Naive B cell (primary cell): ENCODE measurements at regions not wholly inside any gene's neighbourhood (a gene's known extent, or its start where the extent isn't known, plus 50 kb on each side); places are given as distances from the start of the nearest gene placed in this dataset.
A peak's percentile ranks its signal among the peaks of the same experiment; 100 is the strongest.

Experiments used
- ATAC-seq, 2 donors: fragments of 150-1000 bp; cut with Tn5 transposase; 2 replicates each; pipeline ENCODE4 v1.10.0; 2021; ENCODE audit warnings: low read depth in 2 of 2, mild to moderate bottlenecking in 2 of 2, moderate library complexity in 2 of 2
- DNase-seq: peaks from one replicate; pipeline ENCODE4 v3.0.0; 2022
- H3K27ac Mint-ChIP-seq, 6 donors: one replicate each; pipeline ENCODE4 v1.8.0; 2020 to 2022; ENCODE audit warnings: mild to moderate bottlenecking in 6 of 6, mixed read lengths in 6 of 6, moderate library complexity in 5 of 6, inconsistent platforms in 2 of 6
- H3K27me3 Mint-ChIP-seq, 3 donors: one replicate each; pipeline ENCODE4 v1.8.0; 2021 to 2022; ENCODE audit warnings: mixed read lengths in 3 of 3, mild to moderate bottlenecking in 1 of 3
- H3K36me3 Mint-ChIP-seq, 2 donors: one replicate each; pipeline ENCODE4 v1.8.0; 2020 to 2022; ENCODE audit warnings: mixed read lengths in 2 of 2, inconsistent platforms in 1 of 2, mild to moderate bottlenecking in 1 of 2
- H3K4me1 Mint-ChIP-seq, 3 donors: one replicate each; pipeline ENCODE4 v1.8.0; 2020 to 2022; ENCODE audit warnings: mixed read lengths in 3 of 3, inconsistent platforms in 1 of 3, mild to moderate bottlenecking in 1 of 3, moderate library complexity in 1 of 3
- H3K4me3 Mint-ChIP-seq, 8 donors: one replicate each; pipeline ENCODE4 v1.8.0; 2020 to 2022; ENCODE audit warnings: mild to moderate bottlenecking in 8 of 8, mixed read lengths in 8 of 8, moderate library complexity in 8 of 8, inconsistent platforms in 2 of 8
- H3K9me3 Mint-ChIP-seq, 7 donors: one replicate each; pipeline ENCODE4 v1.8.0; 2020 to 2022; ENCODE audit warnings: mixed read lengths in 7 of 7, mild to moderate bottlenecking in 5 of 7, inconsistent platforms in 2 of 7, moderate library complexity in 1 of 7

DNA sequence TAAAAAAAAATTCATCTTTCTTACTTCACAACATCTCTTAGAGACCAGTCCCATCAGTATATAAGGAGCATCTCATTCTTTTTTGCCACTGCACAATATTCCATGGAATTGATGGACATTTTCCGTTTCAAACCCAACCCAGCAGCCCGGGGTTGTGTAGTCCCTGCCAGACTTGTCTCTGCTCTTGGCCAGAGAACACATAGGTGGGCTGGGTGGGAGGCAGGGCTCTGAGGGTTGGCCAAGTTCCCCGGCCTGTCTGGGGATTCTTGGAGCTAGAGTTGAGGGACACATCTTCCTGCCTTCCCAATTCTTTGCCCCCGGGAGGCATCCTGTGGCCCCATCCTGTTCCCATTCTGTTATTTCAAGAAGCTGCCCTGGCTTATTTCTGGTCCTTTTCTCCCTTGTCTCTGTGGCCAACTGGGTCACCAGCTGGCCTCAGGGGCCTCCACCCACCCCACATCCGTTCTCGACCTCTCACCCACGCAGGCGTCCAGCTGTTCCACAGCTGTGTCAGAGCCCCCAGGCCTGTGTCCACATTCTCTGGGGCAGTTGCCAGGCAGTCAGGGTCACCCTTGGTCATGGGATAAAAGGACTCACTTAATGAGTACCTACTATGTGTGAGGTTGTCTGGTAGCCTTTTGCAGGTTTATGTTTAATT, 52.0 kb upstream of the CCDC63 start:
- H3K27ac Mint-ChIP-seq: peak overlapping the region in 1 of 6 donors; percentile 32

DNA sequence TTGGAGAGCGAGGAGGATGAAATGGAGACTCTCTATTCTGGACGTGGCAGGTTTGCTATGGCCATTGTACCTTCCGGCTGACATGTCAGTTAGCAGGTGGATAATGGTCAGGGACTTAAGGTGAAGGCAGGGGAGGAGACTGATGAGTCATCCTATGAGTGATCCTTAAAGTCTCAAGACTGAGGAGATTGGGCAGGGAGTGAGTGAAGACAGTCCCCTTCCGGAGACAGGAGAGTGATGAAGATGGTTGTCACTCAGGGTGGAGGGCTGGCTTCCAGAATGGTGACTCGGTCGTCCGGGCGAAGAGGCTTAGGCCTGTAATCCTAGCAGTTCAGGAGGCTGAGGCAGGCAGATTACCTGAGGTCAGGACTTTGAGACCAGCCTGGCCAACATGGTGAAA, 49.8 kb upstream of the CCDC63 start:
- Mint-ChIP-seq H3K27me3 (peaks cover 0 to 12% (median 7%) of the 10 kb centered on the region in 3 donors), H3K4me1 (no peaks in the 10 kb centered on the region), H3K9me3 (peaks cover 5 to 26% (median 13%) of the 10 kb centered on the region in 7 donors), H3K36me3 (peaks cover 4 to 8% of the 10 kb centered on the region in 2 donors), H3K4me3 (no peak overlapping the region), H3K27ac (no peak overlapping the region)
- DNase-seq (no peak), ATAC-seq (no peak)

More for the DNA sequence above, 52.0 kb upstream of the CCDC63 start:
- Mint-ChIP-seq H3K36me3 (peaks cover 0 to 8% of the 10 kb centered on the region in 2 donors), H3K4me3 (no peak overlapping the region), H3K9me3 (peaks cover 2 to 15% (median 7%) of the 10 kb centered on the region in 7 donors), H3K27me3 (peaks cover 0 to 7% (median 6%) of the 10 kb centered on the region in 3 donors), H3K4me1 (peaks cover 0 to 6% (median 4%) of the 10 kb centered on the region in 3 donors)
- ATAC-seq: no peak
- DNase-seq: no peak
